NT2/D1 (cell line): ENCODE measurements at regions not wholly inside any gene's neighbourhood (a gene's known extent, or its start where the extent isn't known, plus 50 kb on each side); places are given as distances from the start of the nearest gene placed in this dataset.

Source experiments
- SUZ12 ChIP-seq: IDR thresholded peaks from 2 replicates; pipeline ENCODE4 v1.6.1; 2011; ENCODE audit not compliant: insufficient read length, insufficient read depth; ENCODE audit errors: extremely low read depth
- YY1 ChIP-seq: IDR thresholded peaks from 2 replicates; pipeline ENCODE4 v1.6.1; 2011; ENCODE audit not compliant: insufficient read length, insufficient read depth
- ZNF274 ChIP-seq: IDR thresholded peaks from 2 replicates; pipeline ENCODE4 v1.6.1; 2011; ENCODE audit warnings: mild to moderate bottlenecking, low read depth, low read length

DNA sequence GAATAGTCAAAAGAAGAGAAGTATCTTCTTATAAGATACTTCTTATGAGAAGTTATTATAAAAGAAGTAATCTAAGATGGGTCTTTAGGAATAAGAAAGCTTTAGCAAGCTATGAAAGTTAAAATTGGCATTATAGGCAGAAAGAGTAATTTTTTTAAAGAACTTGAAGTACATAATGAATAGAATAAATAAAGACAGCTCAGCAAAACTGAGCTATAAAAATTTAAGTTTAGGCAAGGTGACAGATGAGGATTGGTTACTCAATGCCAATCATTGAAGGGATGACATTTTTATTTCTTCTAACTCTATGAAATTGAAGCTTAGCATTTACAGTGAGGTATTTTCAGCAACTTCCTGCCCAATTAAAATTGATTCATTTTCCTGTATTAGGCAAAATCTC is 966.8 kb downstream of the BRINP3 start:
- TF ChIP-seq SUZ12 = no peak
- no peak for TF ChIP-seq YY1
- no peak for TF ChIP-seq ZNF274
